Astrocyte of the spinal cord (primary cell): ENCODE measurements at regions not wholly inside any gene's neighbourhood (a gene's known extent, or its start where the extent isn't known, plus 50 kb on each side); places are given as distances from the start of the nearest gene placed in this dataset.
"Not testable (repeated sequence)": the region's sequence is repeated elsewhere in the genome, so short reads cannot be mapped to it uniquely, and the experiment has no call there.

Source experiments
- DNase-seq: peaks from one replicate; pipeline ENCODE4 v3.0.0; 2011; ENCODE audit warnings: low read depth, low spot score
- H3K4me3 ChIP-seq: 2 replicates; pipeline ENCODE4 v1.5.1; 2011; ENCODE audit warnings: low read depth, mild to moderate bottlenecking, low read length, moderate library complexity
- CTCF ChIP-seq: IDR thresholded peaks from 2 replicates; pipeline ENCODE4 v1.5.1; 2012; ENCODE audit warnings: low read depth, mild to moderate bottlenecking, low read length, inconsistent platforms
- in situ Hi-C: cut with HindIII; loops from 2 replicates; pipeline ENCODE4 v1.10.0; 2017; ENCODE audit warnings: low sequenced_read_pairs

- in situ Hi-C loops = no loop called here
- DNase-seq = no peak
- no peak overlapping the region for H3K4me3 ChIP-seq
- no peak for TF ChIP-seq CTCF
Observed at GRCh38 chr4:158422546-158422945, 99.1 kb upstream of the RXFP1 start.

GRCh38 chr4:158428242-158428641 lies 93.4 kb upstream of the RXFP1 start:
- no peak for TF ChIP-seq CTCF
- in situ Hi-C loops = no loop called here
- H3K4me3 ChIP-seq = no peak overlapping the region
- peak; percentile 40 for DNase-seq

- TF ChIP-seq CTCF = no peak
- DNase-seq = no peak
- H3K4me3 ChIP-seq = no peak overlapping the region
- in situ Hi-C loops = no loop called here
Observed at GRCh38 chr4:158442736-158443135, 78.9 kb upstream of the RXFP1 start.

- TF ChIP-seq CTCF = no peak
- in situ Hi-C loops = no loop called here
- no peak overlapping the region for H3K4me3 ChIP-seq
- no peak for DNase-seq
Observed at GRCh38 chr4:158443731-158444130, 78.0 kb upstream of the RXFP1 start.

- no peak for TF ChIP-seq CTCF
- no peak overlapping the region for H3K4me3 ChIP-seq
- in situ Hi-C loops = no loop called here
- DNase-seq = no peak
Observed at GRCh38 chr4:158444621-158445020, 77.1 kb upstream of the RXFP1 start.

GRCh38 chr4:158446106-158446505 lies 75.6 kb upstream of the RXFP1 start:
- DNase-seq = no peak
- TF ChIP-seq CTCF = no peak
- no peak overlapping the region for H3K4me3 ChIP-seq
- in situ Hi-C loops = no loop called here

GRCh38 chr4:158450741-158451140 lies 70.9 kb upstream of the RXFP1 start:
- DNase-seq = no peak
- in situ Hi-C loops = no loop called here
- H3K4me3 ChIP-seq = no peak overlapping the region
- no peak for TF ChIP-seq CTCF

GRCh38 chr4:158452116-158452515 lies 69.6 kb upstream of the RXFP1 start:
- in situ Hi-C loops, DNase-seq: not testable (repeated sequence)

More at GRCh38 chr4:158452116-158452515, 69.6 kb upstream of the RXFP1 start:
- not testable (repeated sequence) for H3K4me3 ChIP-seq
